GM21390 (cell line): ENCODE measurements at regions not wholly inside any gene's neighbourhood (a gene's known extent, or its start where the extent isn't known, plus 50 kb on each side); places are given as distances from the start of the nearest gene placed in this dataset.
"Not testable (repeated sequence)": the region's sequence is repeated elsewhere in the genome, so short reads cannot be mapped to it uniquely, and the experiment has no call there.

Source experiments
- ATAC-seq: cut with Tn5 transposase; IDR thresholded peaks from one replicate; pipeline ENCODE4 v1.9.1; 2021; ENCODE audit not compliant: unreplicated experiment

GRCh38 chr2:195364015-195364965 is 292.7 kb upstream of the SLC39A10 start:
- ATAC-seq: no peak

- ATAC-seq: no peak
Measured at GRCh38 chr2:195363496-195363895, 293.5 kb upstream of the SLC39A10 start.

- no peak for ATAC-seq
Measured at GRCh38 chr2:195360242-195360641, 296.8 kb upstream of the SLC39A10 start.

GRCh38 chr2:195359043-195359735 is 297.8 kb upstream of the SLC39A10 start:
- no peak for ATAC-seq

GRCh38 chr2:195356920-195357440 is 300.0 kb upstream of the SLC39A10 start:
- no peak for ATAC-seq

GRCh38 chr2:195356026-195356425 is 301.0 kb upstream of the SLC39A10 start:
- no peak for ATAC-seq

GRCh38 chr2:195352581-195352980 is 304.4 kb upstream of the SLC39A10 start:
- ATAC-seq: no peak

GRCh38 chr2:195343942-195344530 is 313.0 kb upstream of the SLC39A10 start:
- no peak for ATAC-seq

- ATAC-seq: no peak
Measured at GRCh38 chr2:195343540-195343939, 313.5 kb upstream of the SLC39A10 start.

GRCh38 chr2:195342061-195342460 is 315.0 kb upstream of the SLC39A10 start:
- no peak for ATAC-seq

GRCh38 chr2:195338856-195339255 is 318.2 kb upstream of the SLC39A10 start:
- no peak for ATAC-seq

GRCh38 chr2:195337597-195337996 is 319.4 kb upstream of the SLC39A10 start:
- no peak for ATAC-seq

GRCh38 chr2:195333869-195334268 is 323.2 kb upstream of the SLC39A10 start:
- no peak for ATAC-seq

GRCh38 chr2:195331966-195332365 is 325.1 kb upstream of the SLC39A10 start:
- no peak for ATAC-seq

GRCh38 chr2:195331129-195331528 is 325.9 kb upstream of the SLC39A10 start:
- ATAC-seq: no peak

- ATAC-seq: no peak
Measured at GRCh38 chr2:195330513-195330956, 326.5 kb upstream of the SLC39A10 start.

- not testable (repeated sequence) for ATAC-seq
Measured at GRCh38 chr2:195329784-195330183, 327.2 kb upstream of the SLC39A10 start.

- no peak for ATAC-seq
Measured at GRCh38 chr2:195326537-195326936, 330.5 kb upstream of the SLC39A10 start.

- ATAC-seq: no peak
Measured at GRCh38 chr2:195322324-195322723, 334.7 kb upstream of the SLC39A10 start.

GRCh38 chr2:195320413-195320973 is 336.5 kb upstream of the SLC39A10 start:
- ATAC-seq: peak; percentile 72
